IMR-90 (cell line): ENCODE measurements at regions not wholly inside any gene's neighbourhood (a gene's known extent, or its start where the extent isn't known, plus 50 kb on each side); places are given as distances from the start of the nearest gene placed in this dataset.
A peak's percentile ranks its signal among the peaks of the same experiment; 100 is the strongest.

Experiments
- ATAC-seq: fragments of 200-7000 bp; cut with Tn5 transposase; 2 replicates; pipeline ENCODE4 v1.9.1; 2020; ENCODE audit warnings: low read depth, mild to moderate bottlenecking, moderate library complexity
- BruUV-seq: library from RNA; stranded (reverse); fragments of 400-500 nt; replicated peaks from 2 replicates; lab custom pipeline; 2021; lab: Mats Ljungman, UMichigan
- CTCF ChIA-PET: fragments of 300-600 bp; formaldehyde crosslinking; extraction: SDS; loops from one replicate; lab custom pipeline; 2021; ENCODE audit warnings: antibody characterized with exemption; lab: Yijun Ruan, JAX
- POLR2A ChIA-PET: fragments of 300-600 bp; sonication (Branson Sonifier 250); formaldehyde crosslinking; loops from one replicate; lab custom pipeline; 2022; ENCODE audit warnings: antibody characterized with exemption; ENCODE audit not compliant: unreplicated experiment; lab: Charles Lee
- DNase-seq: peaks from one replicate; pipeline ENCODE4 v3.0.0; 2013
- H2AFZ ChIP-seq: replicated peaks from 2 replicates; pipeline ENCODE3; 2013; ENCODE audit warnings: low read length, mild to moderate bottlenecking; ENCODE audit not compliant: poor library complexity
- H2AK5ac ChIP-seq: 2 replicates; pipeline ENCODE4 v1.6.1; 2013; ENCODE audit warnings: low read depth, low read length, inconsistent platforms
- H2AK9ac ChIP-seq: replicated peaks from 2 replicates; pipeline ENCODE3; 2013; ENCODE audit warnings: mild to moderate bottlenecking, low read depth, low read length, moderate library complexity; ENCODE audit not compliant: poor library complexity
- H2BK120ac ChIP-seq: 2 replicates; pipeline ENCODE4 v1.6.1; 2013; ENCODE audit warnings: low read depth, low read length, inconsistent platforms
- H2BK15ac ChIP-seq: 3 replicates; pipeline ENCODE4 v1.6.1; 2013; ENCODE audit warnings: low read depth, low read length, inconsistent platforms
- H2BK20ac ChIP-seq: 2 replicates; pipeline ENCODE4 v1.6.1; 2013; ENCODE audit warnings: low read depth, mild to moderate bottlenecking, inconsistent platforms, low read length, moderate library complexity
- H2BK5ac ChIP-seq: 2 replicates; pipeline ENCODE4 v1.6.1; 2013; ENCODE audit warnings: mild to moderate bottlenecking, low read depth, low read length, inconsistent platforms; ENCODE audit not compliant: poor library complexity, severe bottlenecking
- H3K14ac ChIP-seq: replicated peaks from 2 replicates; pipeline ENCODE4 v1.6.1; 2013; ENCODE audit warnings: low read depth, low read length, inconsistent platforms
- H3K18ac ChIP-seq: 2 replicates; pipeline ENCODE4 v1.6.1; 2013; ENCODE audit warnings: low read depth, low read length, control low read depth
- H3K23ac ChIP-seq: 2 replicates; pipeline ENCODE4 v1.6.1; 2013; ENCODE audit warnings: low read depth, low read length, inconsistent platforms
- H3K27ac ChIP-seq: 2 replicates; pipeline ENCODE4 v1.5.1; 2013; ENCODE audit warnings: mild to moderate bottlenecking, control low read depth, low read length; ENCODE audit not compliant: insufficient read depth
- H3K27me3 ChIP-seq: 2 replicates; pipeline ENCODE4 v1.6.1; 2013; ENCODE audit warnings: low read length; ENCODE audit not compliant: control insufficient read depth, insufficient read depth
- H3K36me3 ChIP-seq: 2 replicates; pipeline ENCODE4 v1.6.1; 2013; ENCODE audit warnings: low read length, mixed read lengths; ENCODE audit not compliant: control insufficient read depth, insufficient read depth
- H3K4ac ChIP-seq: 2 replicates; pipeline ENCODE4 v1.6.1; 2013; ENCODE audit warnings: low read depth, low read length, inconsistent platforms
- H3K4me1 ChIP-seq: 2 replicates; pipeline ENCODE4 v1.6.1; 2013; ENCODE audit warnings: low read length, mixed read lengths; ENCODE audit not compliant: control insufficient read depth, insufficient read depth
- H3K4me2 ChIP-seq: 2 replicates; pipeline ENCODE4 v1.6.1; 2013; ENCODE audit warnings: low read depth, mild to moderate bottlenecking, control low read depth, low read length, moderate library complexity
- H3K4me3 ChIP-seq: 2 replicates; pipeline ENCODE4 v1.5.1; 2013; ENCODE audit warnings: low read depth, mild to moderate bottlenecking, control low read depth, low read length, moderate library complexity; ENCODE audit not compliant: insufficient read depth
- H3K56ac ChIP-seq: 2 replicates; pipeline ENCODE4 v1.6.1; 2013; ENCODE audit warnings: low read length, inconsistent platforms; ENCODE audit not compliant: insufficient read depth; ENCODE audit errors: extremely low read depth
- H3K79me1 ChIP-seq, 2 experiments: 2 replicates each; pipeline ENCODE4 v1.6.1; 2013; ENCODE audit warnings: low read length in 2 of 2, inconsistent platforms in 1 of 2, low read depth in 1 of 2
- H3K9ac ChIP-seq: 2 replicates; pipeline ENCODE4 v1.6.1; 2013; ENCODE audit warnings: low read depth, low read length, control low read depth
- H3K9me1 ChIP-seq: 2 replicates; pipeline ENCODE4 v1.6.1; 2013; ENCODE audit warnings: low read length, inconsistent platforms; ENCODE audit not compliant: insufficient read depth
- H3K9me3 ChIP-seq: 2 replicates; pipeline ENCODE4 v1.6.1; 2013; ENCODE audit warnings: low read length; ENCODE audit not compliant: control insufficient read depth, insufficient read depth
- H4K20me1 ChIP-seq: 2 replicates; pipeline ENCODE4 v1.6.1; 2013; ENCODE audit warnings: low read length, inconsistent platforms; ENCODE audit not compliant: insufficient read depth
- H4K5ac ChIP-seq: 2 replicates; pipeline ENCODE4 v1.6.1; 2013; ENCODE audit warnings: mild to moderate bottlenecking, low read depth, low read length, control low read depth
- H4K8ac ChIP-seq, 2 experiments: 2 replicates each; pipeline ENCODE4 v1.6.1; 2013; ENCODE audit warnings: low read depth in 2 of 2, low read length in 2 of 2, control low read depth in 1 of 2, inconsistent platforms in 1 of 2
- H4K91ac ChIP-seq: 2 replicates; pipeline ENCODE4 v1.6.1; 2013; ENCODE audit warnings: low read depth, low read length, inconsistent platforms; ENCODE audit not compliant: insufficient read depth
- ELK1 ChIP-seq: fragments of 150-350 bp; IDR thresholded peaks from 2 replicates; pipeline ENCODE4 v1.6.1; 2016; ENCODE audit warnings: low read depth, mild to moderate bottlenecking, low read length, moderate library complexity, borderline replicate concordance
- NFE2L2 ChIP-seq: fragments of 150-350 bp; IDR thresholded peaks from 2 replicates; pipeline ENCODE4 v1.6.1; 2016; ENCODE audit warnings: low read depth, mild to moderate bottlenecking, low read length
- dilution Hi-C: fragments of 300-500 bp; cut with HindIII; formaldehyde crosslinking; loops from one replicate; pipeline ENCODE4 v1.14.3; 2018; ENCODE audit warnings: low sequenced_read_pairs; ENCODE audit not compliant: unreplicated experiment
- in situ Hi-C: fragments of 300-500 bp; cut with MboI; formaldehyde crosslinking; loops from 3 replicates; pipeline ENCODE4 v1.14.3; 2019; ENCODE audit warnings: low sequenced_read_pairs, inconsistent platforms, mixed read lengths
- intact Hi-C: fragments of 100-400 bp; cut with micrococcal nuclease; formaldehyde crosslinking; loops from 2 replicates; pipeline ENCODE4 v1.10.0; 2022

- ATAC-seq (no peak), DNase-seq (no peak)
- Histone ChIP-seq H4K91ac (no peak overlapping the region), H3K14ac (no peak overlapping the region), H4K5ac (no peak overlapping the region), H3K27ac (no peak overlapping the region), H2BK20ac (no peak overlapping the region), H2AK5ac (no peak overlapping the region), H3K4ac (no peak overlapping the region), H2AK9ac (no peak overlapping the region), H3K4me3 (no peak overlapping the region), H3K9me3 (no peaks in the 10 kb centered on the region), H3K56ac (no peak overlapping the region), H2BK5ac (no peak overlapping the region), H2AFZ (no peak overlapping the region), H2BK120ac (no peak overlapping the region), H3K79me1 (no peaks in the 10 kb centered on the region), H3K23ac (no peak overlapping the region), H3K9me1 (0 out of 2 replicates have a peak, but pooled peaks cover 3% of the 10 kb centered on the region), H4K20me1 (no peaks in the 10 kb centered on the region), H4K8ac (no peak overlapping the region), H3K4me2 (no peak overlapping the region), H3K9ac (no peak overlapping the region), H3K4me1 (peaks cover 2% of the 10 kb centered on the region; the same call in 1 of the 2 replicates), H3K18ac (no peak overlapping the region), H3K36me3 (no peaks in the 10 kb centered on the region), H2BK15ac (no peak overlapping the region), H3K27me3 (no peaks in the 10 kb centered on the region)
- no peak for TF ChIP-seq ELK1
- peak; percentile 72 for TF ChIP-seq NFE2L2
- intact Hi-C loops (no loop called here), dilution Hi-C loops (no loop called here), in situ Hi-C loops (no loop called here)
- POLR2A ChIA-PET, result no interaction called here
- BruUV-seq, result no TSS peak
- CTCF ChIA-PET, result interaction anchor here (0.6 kb wide), 1 partner anchor 8 kb away, joined by 3 read pairs; no protein-coding TSS in a partner anchor
Measured at GRCh38 chr1:221601166-221601565, 140.7 kb downstream of the DUSP10 start.
